Endothelial cell of umbilical vein (primary cell): ENCODE measurements at regions not wholly inside any gene's neighbourhood (a gene's known extent, or its start where the extent isn't known, plus 50 kb on each side); places are given as distances from the start of the nearest gene placed in this dataset.

ENCODE experiments used
- BruUV-seq: library from RNA; stranded (reverse); fragments of 400-500 nt; replicated peaks from 2 replicates; lab custom pipeline; 2021; lab: Mats Ljungman, UMichigan
- CTCF ChIA-PET: fragments of 300-600, 350-600 bp; sonication (Branson Sonifier 250); formaldehyde crosslinking; loops from one replicate; lab custom pipeline; 2021; ENCODE audit warnings: antibody characterized with exemption, inconsistent platforms; lab: Charles Lee
- POLR2A ChIA-PET: fragments of 300-600, 350-600 bp; sonication (Branson Sonifier 250); formaldehyde crosslinking; loops from one replicate; lab custom pipeline; 2021; ENCODE audit warnings: antibody characterized with exemption, inconsistent platforms; lab: Charles Lee
- DNase-seq: peaks from one replicate; pipeline ENCODE4 v3.0.0-alpha.2; 2011; ENCODE audit warnings: low read depth, low spot score
- FAIRE-seq: peaks from 2 replicates; lab custom pipeline; 2011; peaks lifted over from hg19 to GRCh38; lab: Jason Lieb, UNC
- H2AFZ ChIP-seq: 2 replicates; pipeline ENCODE4 v1.6.0; 2012; ENCODE audit warnings: low read depth, low read length, control low read depth, inconsistent platforms
- H3K27ac ChIP-seq: 2 replicates; pipeline ENCODE4 v1.5.1; 2011; ENCODE audit warnings: low read depth, mild to moderate bottlenecking, control low read depth, low read length, moderate library complexity; ENCODE audit not compliant: insufficient read depth
- H3K27me3 ChIP-seq, 2 experiments: 2 replicates each; pipeline versions ENCODE4 v1.6.0 to v1.6.1; 2011; ENCODE audit warnings: low read length in 2 of 2, mixed read lengths in 1 of 2; ENCODE audit not compliant: control insufficient read depth in 2 of 2, insufficient read depth in 2 of 2
- H3K36me3 ChIP-seq, 2 experiments: 2 replicates in 1 of 2; 3 replicates in 1 of 2; pipeline ENCODE4 v1.5.1; 2011; ENCODE audit warnings: low read length in 2 of 2, mild to moderate bottlenecking in 1 of 2, moderate library complexity in 1 of 2; ENCODE audit not compliant: control insufficient read depth in 2 of 2, insufficient read depth in 2 of 2; ENCODE audit errors: extremely low read depth in 1 of 2
- H3K4me1 ChIP-seq: 3 replicates; pipeline ENCODE4 v1.5.1; 2011; ENCODE audit warnings: mild to moderate bottlenecking, low read length; ENCODE audit not compliant: control insufficient read depth, insufficient read depth; ENCODE audit errors: extremely low read depth
- H3K4me2 ChIP-seq: 2 replicates; pipeline ENCODE4 v1.6.1; 2011; ENCODE audit warnings: low read length, control low read depth, mixed read lengths; ENCODE audit not compliant: insufficient read depth
- H3K4me3 ChIP-seq, 3 experiments: fragments of 200-600 bp in 1 of 3; sonication (generic), shearing (Covaris generic) in 1 of 3; replicated peaks in 1 of 3; 2 replicates each; pipeline ENCODE4 v1.5.1; 2011 to 2016; ENCODE audit warnings: control low read depth in 3 of 3, low read length in 3 of 3, mild to moderate bottlenecking in 2 of 3, inconsistent platforms in 1 of 3, low read depth in 1 of 3, moderate library complexity in 1 of 3; ENCODE audit not compliant: insufficient read depth in 1 of 3
- H3K79me2 ChIP-seq: 2 replicates; pipeline ENCODE4 v1.6.0; 2012; ENCODE audit warnings: low read length, inconsistent platforms; ENCODE audit not compliant: control insufficient read depth, insufficient read depth
- H3K9ac ChIP-seq: replicated peaks from 2 replicates; pipeline ENCODE3; 2011; ENCODE audit warnings: low read length, control low read depth; ENCODE audit not compliant: insufficient read depth; ENCODE audit errors: extremely low read depth
- H3K9me1 ChIP-seq: replicated peaks from 3 replicates; pipeline ENCODE4 v1.6.0; 2011; ENCODE audit warnings: mild to moderate bottlenecking, low read length; ENCODE audit not compliant: control insufficient read depth, insufficient read depth; ENCODE audit errors: extremely low read depth
- H3K9me3 ChIP-seq: replicated peaks from 2 replicates; pipeline ENCODE4 v1.5.1; 2012; ENCODE audit warnings: low read length, inconsistent platforms; ENCODE audit not compliant: control insufficient read depth, insufficient read depth
- H4K20me1 ChIP-seq: replicated peaks from 2 replicates; pipeline ENCODE3; 2011; ENCODE audit warnings: mild to moderate bottlenecking, low read length; ENCODE audit not compliant: control insufficient read depth, insufficient read depth; ENCODE audit errors: extremely low read depth
- CTCF ChIP-seq, 2 donors: IDR thresholded peaks; 1 replicate in 1 of 2; 2 replicates in 1 of 2; pipeline ENCODE4 v1.5.1; 2011; ENCODE audit warnings: low read length in 2 of 2, mild to moderate bottlenecking in 2 of 2, moderate library complexity in 2 of 2, control low read depth in 1 of 2, inconsistent platforms in 1 of 2, low read depth in 1 of 2; ENCODE audit not compliant: insufficient read depth in 1 of 2; ENCODE audit errors: extremely low read depth in 1 of 2
- EZH2 ChIP-seq: IDR thresholded peaks from 2 replicates; pipeline ENCODE4 v1.6.1; 2012; ENCODE audit warnings: borderline replicate concordance, low read depth, mild to moderate bottlenecking, moderate library complexity, low read length, inconsistent platforms; ENCODE audit not compliant: severe bottlenecking
- FOS ChIP-seq: IDR thresholded peaks from 2 replicates; pipeline ENCODE4 v1.6.1; 2011; ENCODE audit warnings: mild to moderate bottlenecking, low read length, moderate library complexity, borderline replicate concordance; ENCODE audit not compliant: insufficient read depth
- GATA2 ChIP-seq: IDR thresholded peaks from 2 replicates; pipeline ENCODE4 v1.7.0; 2011; ENCODE audit warnings: low read depth, mild to moderate bottlenecking, moderate library complexity, mixed read lengths, low read length; ENCODE audit not compliant: insufficient read length, insufficient read depth
- JUN ChIP-seq: IDR thresholded peaks from 2 replicates; pipeline ENCODE4 v1.6.1; 2011; ENCODE audit warnings: borderline replicate concordance, low read depth; ENCODE audit not compliant: insufficient read length, insufficient read depth
- MAX ChIP-seq: IDR thresholded peaks from 2 replicates; pipeline ENCODE4 v1.6.1; 2011; ENCODE audit not compliant: insufficient read depth, insufficient read length
- MYC ChIP-seq: IDR thresholded peaks from one replicate; pipeline ENCODE4 v1.6.1; 2011; ENCODE audit warnings: mild to moderate bottlenecking, low read depth, low read length
- POLR2A ChIP-seq: IDR thresholded peaks from 2 replicates; pipeline ENCODE4 v1.6.1; 2012; ENCODE audit warnings: low read depth, mild to moderate bottlenecking, control low read depth, low read length
- POLR2AphosphoS5 ChIP-seq: IDR thresholded peaks from 2 replicates; pipeline ENCODE4 v1.6.1; 2012; ENCODE audit warnings: low read depth, mild to moderate bottlenecking, control low read depth, low read length, moderate library complexity; ENCODE audit not compliant: insufficient read depth
- dilution Hi-C: fragments of 300-500 bp; cut with MboI; formaldehyde crosslinking; loops from one replicate; pipeline ENCODE4 v1.15.0; 2019; ENCODE audit warnings: low sequenced_read_pairs; ENCODE audit not compliant: extremely low pct_ligation_motif_present
- intact Hi-C: fragments of 100-400 bp; cut with micrococcal nuclease; formaldehyde crosslinking; loops from one replicate; pipeline ENCODE4 v1.10.0; 2022

GRCh38 chr13:57874530-57874929 lies 243.0 kb downstream of the PCDH17 start:
- CTCF ChIA-PET, result no interaction called here
- Histone ChIP-seq H3K27ac (no peak overlapping the region), H2AFZ (no peak overlapping the region), H3K27me3 (no peaks in the 10 kb centered on the region), H3K9me1 (no peaks in the 10 kb centered on the region), H3K79me2 (no peaks in the 10 kb centered on the region), H3K36me3 (no peaks in the 10 kb centered on the region), H3K4me2 (no peak overlapping the region), H3K4me3 (no peak overlapping the region), H4K20me1 (no peaks in the 10 kb centered on the region), H3K9me3 (no peaks in the 10 kb centered on the region), H3K9ac (no peak overlapping the region), H3K4me1 (no peaks in the 10 kb centered on the region)
- DNase-seq (no peak), FAIRE-seq (no peak)
- POLR2A ChIA-PET, result no interaction called here
- intact Hi-C loops (no loop called here), dilution Hi-C loops (no loop called here)
- no TSS peak for BruUV-seq
- TF ChIP-seq GATA2 (no peak), MYC (no peak), JUN (no peak), CTCF (IDR thresholded peaks at IDR 0.05; ENCODE audit: extremely low read depth in 1 of 2, insufficient read depth in 1 of 2, low read depth in 1 of 2, low read length in 2 of 2) (no peak), EZH2 (no peak), FOS (no peak), MAX (no peak), POLR2AphosphoS5 (no peak), POLR2A (no peak)
